Transverse colon (tissue), 4 donors: ENCODE measurements at regions not wholly inside any gene's neighbourhood (a gene's known extent, or its start where the extent isn't known, plus 50 kb on each side); places are given as distances from the start of the nearest gene placed in this dataset.

Source experiments
- DNase-seq: peaks from one replicate; pipeline ENCODE4 v3.0.0-alpha.2; 2019
- H3K27ac ChIP-seq, 4 donors: fragments of 200-600 bp; sonication (generic); 2 replicates each; pipeline ENCODE4 v1.5.1; 2016 to 2018; ENCODE audit warnings: inconsistent platforms in 4 of 4
- H3K27me3 ChIP-seq: fragments of 200-600 bp; sonication (generic); 2 replicates; pipeline ENCODE4 v1.5.1; 2017; ENCODE audit warnings: inconsistent platforms
- H3K36me3 ChIP-seq, 4 donors: fragments of 200-600 bp; sonication (generic); 2 replicates each; pipeline ENCODE4 v1.5.1; 2017 to 2019; ENCODE audit warnings: inconsistent platforms in 4 of 4
- H3K4me1 ChIP-seq, 4 donors: fragments of 200-600 bp; sonication (generic); 2 replicates each; pipeline ENCODE4 v1.5.1; 2017 to 2020; ENCODE audit warnings: inconsistent platforms in 4 of 4
- H3K4me3 ChIP-seq, 4 donors: fragments of 200-600 bp; sonication (generic); 1 replicate in 1 of 4; 2 replicates in 3 of 4; pipeline versions ENCODE4 v1.5.1 to v1.6.1; 2017 to 2019; ENCODE audit warnings: inconsistent platforms in 4 of 4
- H3K9me3 ChIP-seq, 2 donors: fragments of 200-600 bp; sonication (generic); 2 replicates each; pipeline ENCODE4 v1.5.1; 2017 to 2019; ENCODE audit warnings: inconsistent platforms in 2 of 2
- EP300 ChIP-seq: sonication (generic); formaldehyde crosslinking; IDR thresholded peaks from one replicate; pipeline ENCODE4 v1.6.1; 2017; ENCODE audit warnings: antibody characterized with exemption, low read depth
- POLR2A ChIP-seq: fragments of 450-650 bp; IDR thresholded peaks from one replicate; pipeline ENCODE4 v1.6.1; 2016; ENCODE audit warnings: antibody characterized with exemption, mild to moderate bottlenecking, moderate library complexity
- POLR2AphosphoS5 ChIP-seq, 3 donors: sonication (generic); formaldehyde crosslinking; IDR thresholded peaks; one replicate each; pipeline ENCODE4 v1.6.1; 2016; ENCODE audit warnings: antibody characterized with exemption in 3 of 3
- WGBS, 2 donors: methylation state at CpG; one replicate each; pipeline ENCODE4 v1.1.5; 2018; ENCODE audit warnings: low coverage in 1 of 2; 5-methylcytosine and 5-hydroxymethylcytosine counted together
- in situ Hi-C, 4 donors: fragments of 200-750 bp; cut with MboI; loops; one replicate each; pipeline versions ENCODE4 v1.15.0 to v1.15.1; 2017; ENCODE audit warnings: low sequenced_read_pairs in 3 of 4, low pct_ligation_motif_present in 1 of 4, low pct_unique_long_range_greater_than_20kb in 1 of 4
- intact Hi-C: fragments of 100-400 bp; cut with DNase I; formaldehyde crosslinking; loops from one replicate; pipeline ENCODE4 v1.15.1; 2023; ENCODE audit warnings: low total_unique reads
- TF ChIP-seq, protein P1 (sequence below), 5 experiments: fragments of 200-600 bp in 3 of 5; fragments of 450-650 bp in 2 of 5; sonication (generic) in 3 of 5; IDR thresholded peaks; 1 replicate in 2 of 5; 2 replicates in 3 of 5; pipeline ENCODE4 v1.5.1; 2016 to 2017; ENCODE audit warnings: antibody characterized with exemption in 5 of 5, inconsistent platforms in 3 of 5, mild to moderate bottlenecking in 2 of 5, moderate library complexity in 1 of 5

DNA sequence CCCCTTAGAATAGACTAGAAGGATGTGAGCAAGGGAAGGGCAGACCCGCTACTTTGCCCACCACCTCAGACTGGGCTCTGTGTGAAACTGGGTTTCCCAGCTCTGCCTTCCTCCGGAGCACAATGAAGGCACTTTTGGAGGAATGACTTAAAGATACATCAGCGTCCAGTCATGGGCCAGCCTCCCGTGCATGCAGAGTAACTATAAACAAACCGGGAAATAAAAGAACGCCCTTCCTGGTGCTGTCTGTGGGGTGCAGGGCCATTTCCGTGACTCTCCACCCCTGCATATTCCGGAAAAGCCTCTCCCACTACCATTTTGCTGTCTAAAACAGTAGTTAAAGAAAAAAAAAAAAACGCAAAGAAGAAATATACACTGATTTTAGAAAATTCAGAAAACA, 165.9 kb upstream of the IRX4 start:
- in situ Hi-C loops, result no loop called here

DNA sequence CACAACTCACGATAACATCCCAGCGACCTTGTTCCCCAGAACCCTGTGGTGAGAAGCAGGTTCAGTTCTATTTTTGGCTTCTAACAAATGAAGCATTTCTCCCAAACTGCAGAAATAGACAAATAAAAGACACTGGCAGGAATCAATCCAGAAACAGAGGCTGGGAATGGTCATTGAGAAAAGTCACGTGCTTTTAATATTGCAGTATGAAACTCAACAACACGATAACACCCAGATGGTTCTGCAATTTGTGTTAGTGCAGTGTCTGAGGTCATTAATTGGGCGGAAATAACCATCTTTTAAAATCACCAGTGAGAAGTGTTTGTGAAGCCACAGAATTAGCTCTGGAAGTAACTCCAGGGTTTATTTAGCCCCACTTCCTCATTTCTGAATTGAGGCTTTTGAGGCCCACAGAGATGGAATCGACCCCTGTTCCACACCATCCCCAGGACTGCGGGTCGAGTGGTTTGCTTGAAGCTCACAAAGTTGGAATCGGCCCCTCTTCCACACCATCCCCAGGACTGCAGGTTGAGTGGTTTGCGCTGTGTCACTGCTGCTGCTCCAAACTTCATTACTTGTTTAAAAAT, 164.7 kb upstream of the IRX4 start:
- H3K4me3 ChIP-seq, result no peak overlapping the region
- no peaks in the 10 kb centered on the region for H3K36me3 ChIP-seq
- H3K9me3 ChIP-seq, result no peaks in the 10 kb centered on the region
- TF ChIP-seq POLR2AphosphoS5 (IDR thresholded peaks at IDR 0.05) (no peak), POLR2A (no peak), EP300 (no peak)
- TF ChIP-seq, protein P1, sequence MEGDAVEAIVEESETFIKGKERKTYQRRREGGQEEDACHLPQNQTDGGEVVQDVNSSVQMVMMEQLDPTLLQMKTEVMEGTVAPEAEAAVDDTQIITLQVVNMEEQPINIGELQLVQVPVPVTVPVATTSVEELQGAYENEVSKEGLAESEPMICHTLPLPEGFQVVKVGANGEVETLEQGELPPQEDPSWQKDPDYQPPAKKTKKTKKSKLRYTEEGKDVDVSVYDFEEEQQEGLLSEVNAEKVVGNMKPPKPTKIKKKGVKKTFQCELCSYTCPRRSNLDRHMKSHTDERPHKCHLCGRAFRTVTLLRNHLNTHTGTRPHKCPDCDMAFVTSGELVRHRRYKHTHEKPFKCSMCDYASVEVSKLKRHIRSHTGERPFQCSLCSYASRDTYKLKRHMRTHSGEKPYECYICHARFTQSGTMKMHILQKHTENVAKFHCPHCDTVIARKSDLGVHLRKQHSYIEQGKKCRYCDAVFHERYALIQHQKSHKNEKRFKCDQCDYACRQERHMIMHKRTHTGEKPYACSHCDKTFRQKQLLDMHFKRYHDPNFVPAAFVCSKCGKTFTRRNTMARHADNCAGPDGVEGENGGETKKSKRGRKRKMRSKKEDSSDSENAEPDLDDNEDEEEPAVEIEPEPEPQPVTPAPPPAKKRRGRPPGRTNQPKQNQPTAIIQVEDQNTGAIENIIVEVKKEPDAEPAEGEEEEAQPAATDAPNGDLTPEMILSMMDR (IDR thresholded peaks at IDR 0.05), result no peak
- WGBS, 2 donors, result 60 to 71% methylated on average over 3 to 10 of the region's 10 CpGs
- no peak overlapping the region for H3K27ac ChIP-seq
- H3K27me3 ChIP-seq, result no peaks in the 10 kb centered on the region
- H3K4me1 ChIP-seq, result no peaks in the 10 kb centered on the region
- intact Hi-C loops, result no loop called here
- DNase-seq, result no peak
- in situ Hi-C loops, result no loop called here

More for the DNA sequence above, 165.9 kb upstream of the IRX4 start:
- TF ChIP-seq EP300, result no peak
- TF ChIP-seq, protein P1 (IDR thresholded peaks at IDR 0.05), result no peak
- no peak for TF ChIP-seq POLR2A
- TF ChIP-seq POLR2AphosphoS5 (IDR thresholded peaks at IDR 0.05), result no peak
- Histone ChIP-seq H3K27me3 (no peaks in the 10 kb centered on the region), H3K27ac (no peak overlapping the region), H3K36me3 (no peaks in the 10 kb centered on the region), H3K9me3 (no peaks in the 10 kb centered on the region), H3K4me3 (no peak overlapping the region), H3K4me1 (no peaks in the 10 kb centered on the region)
- DNase-seq, result no peak
- 59 to 83% methylated on average over 1 to 9 of the region's 9 CpGs for WGBS, 2 donors
- intact Hi-C loops, result no loop called here

DNA sequence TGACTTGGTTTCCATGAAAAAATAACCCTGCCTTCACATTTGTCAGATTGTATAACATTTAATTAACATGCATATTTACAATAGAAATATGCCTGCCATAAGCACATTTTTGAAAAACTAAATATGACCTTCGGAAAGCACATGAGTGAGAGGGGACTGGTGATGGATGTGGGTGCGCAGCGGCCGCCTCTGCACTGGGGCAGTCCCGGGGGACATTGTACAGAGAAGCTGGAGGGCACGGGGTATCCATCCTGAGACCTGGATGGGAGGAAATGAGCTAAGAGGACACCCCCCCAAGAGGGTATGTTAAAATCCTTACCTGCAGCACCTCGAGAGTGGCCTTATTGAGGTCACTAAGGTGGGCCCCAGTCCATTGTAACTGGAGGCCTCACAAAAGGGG, 161.3 kb upstream of the IRX4 start:
- TF ChIP-seq, protein P1 (IDR thresholded peaks at IDR 0.05), result no peak
- TF ChIP-seq POLR2A (no peak), POLR2AphosphoS5 (IDR thresholded peaks at IDR 0.05) (no peak), EP300 (no peak)
- no peak overlapping the region for H3K4me3 ChIP-seq
- no peaks in the 10 kb centered on the region for H3K36me3 ChIP-seq
- no peaks in the 10 kb centered on the region for H3K27me3 ChIP-seq
- no peaks in the 10 kb centered on the region for H3K9me3 ChIP-seq
- in situ Hi-C loops, result no loop called here
- WGBS, 2 donors, result 77 to 84% methylated on average over 7 of the region's 7 CpGs
- intact Hi-C loops, result no loop called here
- H3K4me1 ChIP-seq, result no peaks in the 10 kb centered on the region
- H3K27ac ChIP-seq, result no peak overlapping the region
- DNase-seq, result no peak

DNA sequence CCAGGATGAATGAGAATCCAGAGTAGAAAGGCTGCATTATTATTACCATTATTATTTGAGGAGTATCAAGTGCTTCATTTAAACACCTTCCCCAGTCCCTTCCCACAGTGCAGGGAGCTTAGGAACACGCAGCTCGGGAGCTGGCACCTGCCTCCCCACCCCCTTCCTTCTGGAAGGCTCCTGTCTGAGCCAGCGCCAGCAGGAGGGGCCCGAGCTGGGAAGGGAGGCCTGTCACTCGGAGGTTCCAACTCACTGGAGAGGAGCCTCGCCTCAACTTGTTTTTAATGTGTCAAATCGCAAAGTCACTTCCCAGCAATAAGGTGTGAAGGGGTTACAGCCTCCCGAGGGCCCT, 156.4 kb upstream of the IRX4 start:
- intact Hi-C loops, result no loop called here
- TF ChIP-seq, protein P1 (IDR thresholded peaks at IDR 0.05), result no peak
- TF ChIP-seq EP300, result no peak
- TF ChIP-seq POLR2AphosphoS5 (IDR thresholded peaks at IDR 0.05), result no peak
- TF ChIP-seq POLR2A, result no peak
- H3K36me3 ChIP-seq, result no peaks in the 10 kb centered on the region
- in situ Hi-C loops, result no loop called here
- H3K4me1 ChIP-seq, result peaks cover 0 to 5% (median 0%) of the 10 kb centered on the region in 4 donors
- DNase-seq, result no peak
- H3K27me3 ChIP-seq, result peaks cover 15% of the 10 kb centered on the region
- 25% methylated on average over 5 of the region's 8 CpGs; no CpG with 5 or more reads in 1 of the 2 donors for WGBS, 2 donors
- H3K27ac ChIP-seq, result no peak overlapping the region
- no peaks in the 10 kb centered on the region for H3K9me3 ChIP-seq
- H3K4me3 ChIP-seq, result no peak overlapping the region
